Effector CD4-positive, alpha-beta T cell (primary cell): ENCODE measurements at regions not wholly inside any gene's neighbourhood (a gene's known extent, or its start where the extent isn't known, plus 50 kb on each side); places are given as distances from the start of the nearest gene placed in this dataset.

Source experiments
- DNase-seq: peaks from one replicate; pipeline ENCODE4 v3.0.0-alpha.2; 2020

DNA sequence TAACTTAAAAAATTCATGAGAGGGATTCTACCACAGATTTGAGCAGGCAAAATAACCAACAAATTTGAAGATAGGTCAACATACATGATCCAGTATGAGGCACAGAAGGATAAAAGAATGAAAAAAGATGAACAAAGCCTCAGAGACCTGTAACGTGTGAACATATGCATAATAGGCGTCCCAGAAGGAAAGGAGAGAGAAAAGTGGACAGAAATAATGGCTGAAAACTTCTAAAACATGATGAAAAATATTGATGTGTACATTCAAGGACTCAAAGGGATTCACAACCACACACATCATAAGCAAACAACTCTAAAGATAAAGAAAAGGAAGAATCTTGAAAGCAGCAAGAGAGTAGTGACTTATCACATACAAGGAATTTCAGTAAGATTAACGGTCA, 100.1 kb upstream of the PARD3B start:
- no peak for DNase-seq

DNA sequence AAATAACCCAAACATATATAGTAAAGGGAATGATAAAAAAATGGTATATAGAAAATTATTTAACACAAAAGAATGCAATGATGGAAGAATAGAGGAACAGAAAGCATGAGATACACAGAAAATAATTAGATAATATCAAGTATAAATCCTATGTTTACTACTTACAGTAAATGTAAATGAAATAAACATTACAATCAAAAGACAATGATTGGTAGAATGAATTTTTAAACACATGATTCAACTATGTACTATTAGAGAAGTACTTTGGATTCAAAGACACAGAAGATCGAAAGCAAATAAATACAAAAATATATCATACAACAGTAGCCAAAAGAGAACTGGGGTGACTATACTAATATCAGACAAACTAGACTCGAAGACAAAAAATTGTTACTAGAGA, 97.6 kb upstream of the PARD3B start:
- no peak for DNase-seq

DNA sequence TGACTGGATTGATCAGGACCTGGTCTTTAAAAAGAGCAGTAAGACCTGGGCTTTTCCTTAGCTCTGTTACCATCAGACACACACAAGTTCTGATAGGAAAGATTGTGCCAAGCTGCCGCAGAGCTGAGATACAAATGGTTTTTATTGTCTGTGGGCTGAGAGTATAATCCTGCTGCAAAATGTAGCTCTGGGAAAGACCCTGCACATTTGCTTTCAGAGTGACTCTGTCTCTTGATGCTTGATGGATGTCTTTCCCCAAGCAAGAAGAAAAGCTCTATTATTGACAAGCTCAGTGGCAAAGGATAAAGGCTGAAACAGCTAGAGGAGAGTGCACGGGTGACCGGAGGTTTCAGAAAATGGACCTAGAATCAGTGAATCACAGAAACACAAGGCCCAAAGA, 95.3 kb upstream of the PARD3B start:
- no peak for DNase-seq

DNA sequence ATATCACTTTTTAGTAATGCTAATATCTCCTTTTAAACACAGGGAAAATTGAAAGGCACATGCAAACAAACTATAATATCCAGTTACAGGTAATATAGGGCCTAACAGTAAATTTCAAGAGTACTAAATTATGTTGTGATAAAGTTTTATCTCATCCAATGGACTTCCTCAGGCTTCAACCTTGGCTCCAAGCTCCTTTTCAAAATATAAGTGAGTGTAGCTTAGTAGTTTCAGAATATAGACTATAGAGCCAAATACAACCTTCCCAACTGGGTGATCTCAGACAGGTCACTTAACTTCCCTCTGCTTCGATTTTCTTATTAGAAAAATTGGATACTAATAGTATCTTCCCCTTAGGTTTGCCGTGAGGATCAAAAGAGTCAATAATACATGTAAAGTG, 93.5 kb upstream of the PARD3B start:
- DNase-seq, result no peak

DNA sequence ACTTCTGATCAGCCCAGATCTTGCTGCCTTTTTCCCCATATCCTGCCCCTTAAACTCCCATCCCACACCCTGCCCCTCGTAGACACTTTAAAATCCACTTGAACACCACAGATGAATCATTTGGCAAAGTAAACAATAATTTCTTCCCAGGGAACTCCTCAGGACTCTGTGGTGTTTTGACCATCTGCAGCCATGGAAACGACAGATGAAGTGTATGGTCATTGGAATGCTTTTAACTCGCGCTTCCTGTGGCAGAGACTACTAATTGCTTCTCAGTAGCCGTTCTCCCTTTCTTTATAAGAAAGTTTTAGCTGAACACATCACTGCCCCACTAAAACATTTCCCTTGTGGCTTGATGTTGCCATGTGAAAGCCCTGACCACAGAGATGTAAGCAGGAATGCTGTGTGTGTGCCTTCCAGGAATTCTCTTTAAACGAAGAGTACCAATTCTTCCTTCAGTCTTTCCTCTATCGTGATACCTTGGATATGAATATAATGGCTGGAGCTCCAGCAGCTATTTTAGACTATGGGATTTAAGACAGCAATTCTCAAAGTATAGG, 92.7 kb upstream of the PARD3B start:
- no peak for DNase-seq

DNA sequence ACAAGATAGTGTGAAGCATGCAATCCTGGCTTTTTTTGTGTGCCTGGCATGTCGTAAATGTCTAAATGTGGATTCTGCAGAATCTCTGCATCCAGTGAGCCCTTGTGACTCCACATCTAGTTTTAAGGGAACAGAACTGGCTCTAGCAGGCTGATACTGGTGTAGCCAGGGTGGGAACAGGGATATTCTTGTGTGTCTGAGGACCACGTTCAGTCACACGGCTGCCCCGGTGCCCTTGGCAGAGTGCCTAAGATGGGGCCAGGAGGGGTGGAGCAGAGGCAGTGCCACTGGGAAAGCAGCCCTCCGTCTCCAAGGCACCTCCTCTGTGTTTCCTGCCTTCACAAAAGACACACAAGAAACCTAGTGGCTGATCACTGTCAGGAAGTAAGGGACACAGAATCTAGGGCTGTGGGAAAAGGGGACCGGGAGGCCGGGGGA, 91.5 kb upstream of the PARD3B start:
- DNase-seq, result no peak

DNA sequence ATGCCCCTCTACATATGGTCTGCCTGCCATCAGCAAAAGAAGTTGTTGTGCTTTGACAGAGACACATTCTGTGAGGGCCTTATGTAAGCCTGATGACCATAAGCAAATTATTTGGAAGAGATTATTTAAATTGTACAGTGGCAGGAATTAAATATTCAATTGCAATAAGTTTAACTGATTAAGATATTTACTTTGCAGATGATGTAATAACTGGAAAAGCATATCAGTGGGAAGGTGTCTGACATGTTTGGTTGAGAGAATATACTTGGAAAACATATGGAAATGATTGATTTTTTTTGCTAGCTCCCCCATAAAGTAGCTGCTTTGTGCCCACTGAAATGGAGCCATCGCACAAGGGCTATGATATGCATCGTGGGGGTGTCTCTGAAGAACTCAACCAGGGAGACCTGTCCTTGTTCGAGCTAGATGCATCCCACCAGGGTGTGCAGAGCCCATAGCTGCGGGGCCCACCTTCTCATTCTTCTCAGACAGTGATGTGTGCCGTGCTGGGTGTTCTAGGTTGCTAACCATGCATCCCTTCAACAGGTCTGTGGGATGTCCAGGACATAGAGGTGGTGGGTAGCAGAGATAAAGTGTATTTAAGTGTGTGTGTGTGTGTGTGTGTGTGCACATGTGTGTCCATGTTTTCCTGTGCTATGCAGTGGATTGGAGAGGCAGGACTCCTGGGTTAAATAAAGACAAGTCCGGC, 90.4 kb upstream of the PARD3B start:
- DNase-seq, result no peak

DNA sequence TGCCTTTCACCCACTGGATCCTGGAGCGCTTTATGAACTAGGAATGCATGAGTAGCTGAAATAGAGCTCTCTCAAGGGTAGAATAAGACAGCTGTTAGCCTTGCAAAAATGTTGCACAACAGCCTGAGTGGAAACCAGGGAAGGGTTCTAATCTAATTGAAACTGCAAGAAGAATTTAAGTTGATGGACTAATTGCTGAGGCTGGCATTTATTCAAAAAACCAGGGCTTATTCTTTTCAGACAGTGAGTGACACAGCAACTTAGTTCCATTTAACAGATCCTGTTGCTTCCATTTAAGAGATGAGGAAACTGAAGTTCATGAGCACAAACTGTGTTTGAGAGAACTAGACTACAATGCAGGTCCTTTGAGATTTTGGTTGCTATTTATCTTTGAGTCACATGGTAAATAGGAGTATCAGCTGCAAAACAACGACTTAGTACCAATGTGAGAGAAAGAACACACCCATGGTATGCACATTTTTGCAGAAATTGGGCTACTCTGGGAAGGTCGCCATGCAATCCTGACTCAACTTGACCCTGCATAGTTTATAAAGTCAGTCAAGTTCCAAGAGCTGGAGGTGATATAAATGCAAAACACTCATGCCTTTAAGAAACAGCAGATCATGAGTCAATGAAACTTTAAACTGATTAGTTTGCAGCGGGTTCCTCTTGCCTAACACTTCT, 76.4 kb upstream of the PARD3B start:
- DNase-seq, result no peak

DNA sequence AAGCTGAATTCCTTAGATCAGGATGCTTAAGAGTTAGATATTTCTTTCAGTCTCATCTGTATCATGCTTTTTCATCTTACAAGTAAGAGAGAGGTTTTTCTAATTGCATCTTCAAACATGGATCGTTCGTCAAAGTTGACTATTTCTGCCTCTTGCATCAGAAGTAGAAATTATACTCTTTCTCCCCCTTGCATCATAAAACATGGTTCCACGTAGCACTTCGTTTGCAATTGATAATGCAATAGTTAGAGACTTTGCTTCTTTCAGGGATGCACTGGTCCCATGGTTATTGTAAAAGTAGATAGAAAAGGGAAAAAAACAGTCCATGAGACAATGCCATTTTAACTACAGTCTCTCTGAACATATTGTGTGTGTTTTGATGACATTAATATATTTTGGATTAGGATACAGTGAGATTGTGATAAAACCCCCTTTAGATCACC, 75.1 kb upstream of the PARD3B start:
- DNase-seq, result no peak

DNA sequence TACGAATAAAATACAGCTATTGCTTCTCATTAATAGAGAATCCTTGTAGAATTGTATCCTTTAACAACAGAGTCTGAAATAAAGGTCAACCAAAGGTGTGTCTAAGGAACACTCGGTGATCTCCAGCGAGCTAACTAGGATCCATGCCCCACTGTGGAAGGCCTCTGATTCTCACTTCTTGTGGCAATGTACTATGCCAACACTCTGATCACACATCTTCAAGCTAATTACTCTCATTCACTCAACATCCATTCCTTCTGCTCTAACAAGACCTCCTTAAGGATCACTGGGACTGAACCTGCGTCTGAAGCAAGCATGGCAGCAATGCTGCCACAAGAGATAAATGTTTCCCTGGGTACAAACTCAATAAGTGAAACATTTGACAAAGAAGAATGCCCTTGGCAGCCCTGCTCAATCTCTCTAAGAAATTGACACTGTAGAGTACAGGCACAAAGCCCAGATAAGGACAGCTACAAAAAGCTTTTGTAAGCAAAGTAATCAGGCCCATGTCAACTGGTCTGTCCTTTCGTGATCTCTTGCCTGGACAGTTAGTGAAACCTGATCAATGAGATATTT, 74.6 kb upstream of the PARD3B start:
- DNase-seq, result no peak

DNA sequence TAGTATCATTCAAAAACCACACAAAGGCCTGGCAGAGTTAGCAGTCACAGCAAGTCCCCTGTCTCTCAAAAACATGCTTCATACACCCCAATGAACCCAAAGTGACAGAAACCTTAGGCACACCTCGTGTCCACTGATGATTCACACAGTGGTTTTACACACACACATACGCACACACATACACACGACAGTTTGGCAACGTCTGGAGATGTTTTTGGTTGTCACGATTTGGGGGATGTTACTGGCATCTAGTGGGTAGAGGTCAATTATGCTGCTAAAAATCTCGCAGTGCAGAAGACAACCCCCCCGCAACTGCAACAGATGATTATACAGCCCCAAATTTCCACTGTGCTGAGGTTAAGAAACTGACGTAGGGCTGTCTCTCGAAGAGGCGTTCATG, 72.9 kb upstream of the PARD3B start:
- DNase-seq, result no peak

DNA sequence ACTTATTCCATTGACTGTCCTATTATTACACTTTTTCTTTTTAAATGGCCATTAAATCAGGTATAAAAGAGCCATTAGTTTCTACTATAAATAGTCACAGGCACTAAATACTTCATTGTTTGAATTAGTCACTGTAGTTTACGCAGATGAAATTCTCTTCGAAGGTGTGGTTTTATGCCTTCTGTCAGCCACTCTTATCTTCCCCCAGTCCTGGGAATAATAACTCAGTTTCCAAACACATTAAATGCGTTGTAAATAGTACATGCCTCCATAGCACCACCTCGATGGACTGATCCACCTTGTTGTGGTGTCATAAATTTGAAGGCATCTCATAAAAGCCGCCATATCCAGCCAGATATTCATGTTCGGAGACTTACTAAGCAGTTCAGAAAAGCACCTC, 72.1 kb upstream of the PARD3B start:
- DNase-seq, result no peak

DNA sequence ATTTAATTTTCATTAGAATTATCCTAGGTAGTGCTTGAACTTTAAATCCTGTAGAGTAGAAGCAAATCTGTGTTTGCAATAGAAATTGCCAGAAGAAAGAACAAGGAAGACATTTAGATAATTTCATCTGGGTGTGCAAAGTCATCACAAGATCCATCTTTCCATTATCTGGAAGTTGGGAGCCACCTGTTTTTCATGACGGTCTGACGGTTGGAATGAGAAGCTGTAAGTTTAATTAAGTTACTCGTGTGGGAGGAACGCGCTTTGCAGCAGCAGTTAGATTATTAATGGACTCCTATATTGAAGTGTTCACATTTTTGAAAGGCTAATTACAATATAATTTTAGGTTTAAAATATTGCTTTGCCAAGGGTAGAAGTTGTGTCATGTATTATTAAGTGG, 69.9 kb upstream of the PARD3B start:
- no peak for DNase-seq

DNA sequence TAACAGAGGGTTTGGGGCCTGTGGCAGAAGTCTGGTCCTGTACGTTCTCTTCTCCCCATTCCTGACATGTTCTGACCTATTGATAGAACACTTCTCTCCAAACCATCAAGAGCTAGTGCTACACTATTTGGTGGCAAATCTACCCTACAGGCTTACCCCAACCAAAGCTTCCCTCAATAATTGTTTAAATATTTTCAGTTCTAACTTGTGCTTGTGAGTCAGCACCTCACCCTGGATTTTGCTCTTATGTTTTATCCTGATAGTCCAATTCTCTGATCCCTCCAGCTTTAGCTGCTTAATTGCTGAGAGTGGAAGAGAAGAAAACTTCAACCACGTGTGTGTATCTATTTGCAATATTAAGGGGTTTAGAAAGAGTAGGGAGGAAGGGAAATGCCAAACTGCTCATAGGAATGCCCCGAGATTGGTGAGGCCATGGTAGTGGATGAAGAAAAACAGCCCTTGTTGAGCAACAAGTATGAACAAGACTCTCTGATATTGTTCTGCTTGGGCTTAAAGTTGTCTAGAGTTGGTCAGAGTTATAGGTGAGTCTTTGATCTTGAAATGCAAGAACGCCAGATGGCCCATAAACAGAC, 67.8 kb upstream of the PARD3B start:
- DNase-seq, result no peak

DNA sequence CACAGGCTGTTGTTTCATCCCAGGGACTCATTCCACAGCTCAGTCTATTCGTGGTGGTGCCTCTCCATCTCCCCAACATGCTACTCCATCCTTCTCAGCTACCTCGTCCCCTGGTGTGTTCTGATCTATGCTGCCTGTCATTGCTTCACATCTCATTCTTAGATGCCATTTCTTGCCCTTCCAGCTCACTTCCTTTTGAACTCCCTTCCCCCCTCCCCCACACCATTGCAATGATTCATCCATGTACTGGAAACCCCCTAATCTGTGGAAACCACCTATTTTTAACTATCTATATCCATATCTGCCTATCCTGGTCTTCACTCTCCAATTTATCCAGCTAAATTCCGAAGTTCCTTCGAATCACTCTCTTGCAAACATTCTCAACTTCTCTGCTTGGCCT, 65.7 kb upstream of the PARD3B start:
- DNase-seq, result no peak

DNA sequence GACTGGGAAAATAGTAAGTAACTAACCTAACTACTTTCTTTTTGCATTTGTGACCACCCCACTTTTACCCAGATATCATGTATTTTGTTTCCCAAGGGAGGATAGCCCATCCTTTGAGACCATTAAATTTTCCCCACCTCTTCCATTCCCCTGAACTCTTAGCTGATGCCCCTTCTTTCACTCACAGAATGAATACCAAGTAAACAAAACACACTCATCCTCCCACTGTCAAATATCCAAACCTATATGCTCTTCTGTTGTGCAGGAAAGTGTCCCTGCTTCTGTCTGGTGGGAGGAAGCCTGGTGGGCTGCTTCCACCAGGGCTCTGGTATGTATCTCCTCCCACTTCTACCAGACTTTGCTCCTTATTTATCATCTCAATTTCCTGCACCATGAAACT, 64.6 kb upstream of the PARD3B start:
- no peak for DNase-seq

DNA sequence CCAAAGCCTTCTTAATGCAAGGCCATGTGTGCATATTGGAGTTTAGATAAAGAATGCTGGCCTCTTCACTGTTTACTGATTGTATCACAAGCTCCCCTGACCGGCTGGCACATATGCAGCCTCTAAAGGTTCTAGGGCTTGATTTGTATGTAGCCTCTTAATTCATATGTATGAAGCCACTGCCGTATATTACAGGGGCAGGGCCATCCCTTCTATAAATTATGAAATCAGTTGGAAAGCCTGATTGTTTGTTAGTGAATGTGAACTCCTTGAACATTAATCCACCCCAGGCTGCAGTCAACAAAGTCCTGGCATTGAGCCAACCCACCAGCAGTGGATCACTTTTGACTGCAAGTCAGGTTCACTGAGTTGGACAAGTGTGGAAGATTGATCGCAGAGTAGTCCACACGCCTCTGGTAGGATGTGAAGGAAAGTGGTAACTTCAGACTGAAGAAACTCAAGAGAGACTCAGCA, 61.6 kb upstream of the PARD3B start:
- DNase-seq, result no peak

DNA sequence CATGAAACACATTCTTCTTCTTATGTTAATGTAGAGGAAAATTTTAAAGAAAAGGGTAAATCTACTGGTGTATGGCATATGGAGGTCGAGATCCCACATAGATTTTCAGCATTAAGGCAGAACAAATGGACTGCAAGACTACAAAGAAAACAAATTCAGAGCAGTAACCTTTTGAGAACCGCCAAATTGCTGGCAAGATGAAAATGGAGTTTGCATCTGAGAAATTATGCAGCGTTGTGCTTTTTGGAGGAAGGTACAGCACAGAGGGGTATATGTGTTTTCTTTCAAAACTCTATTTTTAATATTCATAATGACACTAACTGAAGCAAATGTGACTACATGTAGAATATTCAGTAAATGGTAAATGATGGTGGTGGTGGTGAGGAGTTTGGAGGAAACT, 59.0 kb upstream of the PARD3B start:
- DNase-seq, result no peak

DNA sequence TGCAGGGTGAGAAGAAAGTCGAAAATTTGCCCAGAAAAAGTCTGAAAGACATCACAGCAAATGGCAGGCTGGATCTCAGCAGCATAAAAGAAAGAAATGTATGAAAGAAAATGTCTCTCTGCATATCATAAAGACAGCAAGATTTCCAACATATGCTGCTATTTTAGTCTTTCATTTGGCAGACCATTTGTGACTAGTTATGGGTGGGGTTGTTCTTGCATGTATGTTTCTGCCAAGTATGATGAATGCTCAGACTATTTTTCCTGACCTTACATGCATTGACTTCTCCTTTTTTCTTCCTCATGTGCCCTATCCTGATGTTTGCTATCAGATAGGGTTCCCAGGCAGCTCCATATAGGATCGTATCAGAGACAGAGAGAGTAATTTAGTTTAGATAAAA, 58.5 kb upstream of the PARD3B start:
- DNase-seq, result no peak

DNA sequence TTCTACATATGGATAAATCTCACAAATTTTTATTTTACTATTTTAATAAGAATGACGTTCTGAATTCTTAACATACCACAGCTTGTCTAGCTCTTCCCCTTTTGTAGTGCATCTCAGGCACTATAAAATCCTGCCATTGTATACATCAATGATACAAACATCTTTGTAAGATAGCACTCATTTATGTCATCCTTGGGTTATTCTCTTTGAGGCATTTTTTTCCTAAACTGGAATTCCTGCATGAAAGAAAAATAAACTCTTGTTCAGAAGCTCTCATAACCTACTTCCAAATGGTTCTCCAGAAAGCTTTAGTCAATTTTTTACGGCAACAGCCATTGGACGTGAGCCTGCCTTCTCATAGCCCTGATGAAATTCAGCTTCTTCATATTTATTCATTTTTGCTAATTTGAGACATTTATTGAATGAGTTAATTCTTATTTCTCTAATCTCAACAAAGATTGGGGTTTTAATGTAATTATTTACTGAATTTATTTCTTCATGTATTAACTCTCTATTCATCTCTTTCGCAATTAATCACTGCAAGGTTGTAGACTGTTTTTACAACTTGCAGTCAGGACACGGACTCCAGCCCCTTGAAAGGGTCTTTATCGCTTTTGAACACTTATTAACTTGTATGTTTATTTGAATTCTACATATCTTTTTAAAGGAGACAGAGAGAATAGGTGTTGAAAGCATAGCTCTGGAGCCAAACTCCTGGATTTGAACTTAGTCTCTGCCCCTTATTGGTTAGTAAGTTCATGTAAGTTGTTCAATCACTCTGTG, 57.6 kb upstream of the PARD3B start:
- no peak for DNase-seq

DNA sequence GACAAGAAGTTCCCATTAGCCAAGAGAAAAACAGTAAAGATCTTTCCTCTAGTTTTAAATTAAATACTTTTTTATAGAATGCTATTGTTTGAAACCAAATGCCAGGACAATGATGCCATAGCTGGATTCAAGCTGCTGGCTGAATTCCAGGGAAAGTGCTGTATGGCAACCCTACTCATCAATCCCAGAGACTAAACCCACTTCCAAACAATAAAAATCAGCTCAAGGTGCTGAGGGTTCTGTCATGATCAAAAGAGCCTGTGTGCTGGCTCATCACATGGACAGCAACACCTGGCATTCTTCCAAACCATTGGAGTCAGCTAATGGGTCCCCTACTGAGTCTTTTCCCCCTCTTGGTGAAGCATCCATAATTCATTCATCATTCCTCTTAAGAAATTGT, 53.7 kb upstream of the PARD3B start:
- DNase-seq, result no peak

DNA sequence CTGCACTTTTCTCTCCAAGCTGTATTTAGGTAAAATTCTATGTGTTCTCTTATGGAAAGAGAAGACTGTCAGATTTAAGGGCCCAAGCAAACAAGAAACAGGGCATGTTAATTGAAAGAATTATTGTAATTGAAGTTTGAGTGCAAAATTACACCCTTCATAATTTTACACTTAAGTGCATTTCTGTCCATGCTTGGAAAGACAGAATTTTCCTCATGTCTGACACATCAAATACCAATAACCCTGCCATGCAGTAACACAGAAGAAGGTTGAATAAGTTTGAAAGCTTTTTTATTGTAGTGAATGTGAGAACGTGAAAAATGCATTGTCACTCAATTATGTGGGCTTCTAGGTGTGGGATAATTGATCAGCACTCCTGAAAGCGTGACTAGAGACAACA, 52.9 kb upstream of the PARD3B start:
- DNase-seq, result no peak

DNA sequence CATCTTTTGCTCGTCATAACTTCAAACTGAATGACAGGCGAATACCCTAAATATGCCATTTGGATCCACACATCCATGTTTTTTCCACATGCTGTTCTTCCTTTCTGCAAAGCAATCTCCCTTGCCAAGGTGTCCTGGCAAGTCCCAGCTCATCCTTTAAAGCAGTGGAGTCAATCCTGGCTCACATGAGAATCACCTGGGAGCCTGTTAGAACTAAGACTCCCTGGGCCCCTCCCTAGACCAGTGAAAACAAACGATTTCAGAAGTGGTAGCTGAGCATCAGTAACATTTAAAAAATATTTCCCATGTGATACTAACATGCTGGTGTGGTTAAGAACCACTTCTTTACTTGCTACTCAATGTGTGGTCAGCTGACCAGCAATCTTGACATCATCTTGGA, 50.6 kb upstream of the PARD3B start:
- DNase-seq, result no peak
